ENCODE measurements at regions not wholly inside any gene's neighbourhood (a gene's known extent, or its start where the extent isn't known, plus 50 kb on each side); places are given as distances from the start of the nearest gene placed in this dataset.

GRCh38 chr5:175021841-175022625 lies 297.7 kb downstream of the MSX2 start:
- DNase-seq, result no peak

- no peak for DNase-seq
Observed at GRCh38 chr5:175021321-175021720, 296.9 kb downstream of the MSX2 start.

- DNase-seq, result no peak
Observed at GRCh38 chr5:175015028-175015685, 290.8 kb downstream of the MSX2 start.

GRCh38 chr5:175013251-175013650 lies 288.9 kb downstream of the MSX2 start:
- DNase-seq, result no peak

GRCh38 chr5:175012267-175012666 lies 287.9 kb downstream of the MSX2 start:
- DNase-seq, result no peak

- DNase-seq, result no peak
Observed at GRCh38 chr5:175003531-175003930, 279.1 kb downstream of the MSX2 start.

GRCh38 chr5:175001876-175002645 lies 277.7 kb downstream of the MSX2 start:
- no peak for DNase-seq

GRCh38 chr5:175001311-175001710 lies 276.9 kb downstream of the MSX2 start:
- DNase-seq, result no peak

GRCh38 chr5:174999581-174999980 lies 275.2 kb downstream of the MSX2 start:
- DNase-seq, result no peak

GRCh38 chr5:174998131-174998730 lies 273.8 kb downstream of the MSX2 start:
- DNase-seq, result no peak

GRCh38 chr5:174997688-174998087 lies 273.3 kb downstream of the MSX2 start:
- DNase-seq, result no peak

- DNase-seq, result no peak
Observed at GRCh38 chr5:174996941-174997340, 272.6 kb downstream of the MSX2 start.

GRCh38 chr5:174995827-174996226 lies 271.4 kb downstream of the MSX2 start:
- no peak for DNase-seq

GRCh38 chr5:174991847-174992246 lies 267.5 kb downstream of the MSX2 start:
- no peak for DNase-seq

- no peak for DNase-seq
Observed at GRCh38 chr5:174990909-174991308, 266.5 kb downstream of the MSX2 start.

- DNase-seq, result no peak
Observed at GRCh38 chr5:174987443-174988012, 263.1 kb downstream of the MSX2 start.

GRCh38 chr5:174984863-174985262 lies 260.5 kb downstream of the MSX2 start:
- no peak for DNase-seq

GRCh38 chr5:174982485-174982884 lies 258.1 kb downstream of the MSX2 start:
- DNase-seq, result no peak

- DNase-seq, result no peak
Observed at GRCh38 chr5:174981416-174981815, 257.0 kb downstream of the MSX2 start.

- no peak for DNase-seq
Observed at GRCh38 chr5:174980952-174981351, 256.6 kb downstream of the MSX2 start.

GRCh38 chr5:174972291-174972690 lies 247.9 kb downstream of the MSX2 start:
- DNase-seq, result no peak

GRCh38 chr5:174971210-174971609 lies 246.8 kb downstream of the MSX2 start:
- DNase-seq, result no peak

- no peak for DNase-seq
Observed at GRCh38 chr5:174970502-174970901, 246.1 kb downstream of the MSX2 start.
